HG03469 (cell line): ENCODE measurements at regions not wholly inside any gene's neighbourhood (a gene's known extent, or its start where the extent isn't known, plus 50 kb on each side); places are given as distances from the start of the nearest gene placed in this dataset.
"Not testable (repeated sequence)": the region's sequence is repeated elsewhere in the genome, so short reads cannot be mapped to it uniquely, and the experiment has no call there.

Source experiments
- ATAC-seq: cut with Tn5 transposase; IDR thresholded peaks from one replicate; pipeline ENCODE4 v1.9.1; 2021; ENCODE audit warnings: mild to moderate bottlenecking, moderate library complexity, moderate number of reproducible peaks; ENCODE audit not compliant: unreplicated experiment

DNA sequence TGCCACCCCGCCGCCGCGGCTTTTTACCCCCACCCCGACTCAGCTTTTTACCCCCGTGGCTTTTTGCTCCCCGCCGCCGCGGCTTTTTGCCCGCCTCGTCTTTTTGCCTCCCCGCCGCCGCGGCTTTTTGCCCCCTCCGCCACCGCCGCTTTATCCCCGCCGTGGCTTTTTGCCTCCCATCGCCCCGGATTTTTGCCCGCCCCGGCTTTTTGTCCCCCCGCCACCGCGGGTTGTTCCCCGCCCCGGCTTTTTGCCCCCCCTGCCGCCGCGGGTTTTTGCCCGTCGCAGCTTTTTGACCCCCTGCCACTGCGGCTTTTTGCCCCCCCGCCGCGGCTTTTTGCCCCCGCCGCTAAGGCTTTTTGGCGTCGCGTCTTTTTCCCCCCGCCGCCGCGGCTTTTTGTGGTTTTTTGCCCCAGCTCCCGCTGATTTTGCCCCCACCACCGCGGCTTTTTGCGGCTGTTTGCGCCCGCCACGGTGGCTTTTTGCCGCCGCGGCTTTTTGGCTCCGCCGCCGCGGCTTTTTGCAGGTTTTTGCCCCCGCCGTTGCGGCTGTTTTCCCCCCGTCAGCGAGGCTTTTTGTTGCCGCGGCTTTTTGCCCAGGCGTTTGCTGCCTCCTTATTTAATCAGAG is 597.2 kb downstream of the GOLGA6L6 start:
- no peak for ATAC-seq

DNA sequence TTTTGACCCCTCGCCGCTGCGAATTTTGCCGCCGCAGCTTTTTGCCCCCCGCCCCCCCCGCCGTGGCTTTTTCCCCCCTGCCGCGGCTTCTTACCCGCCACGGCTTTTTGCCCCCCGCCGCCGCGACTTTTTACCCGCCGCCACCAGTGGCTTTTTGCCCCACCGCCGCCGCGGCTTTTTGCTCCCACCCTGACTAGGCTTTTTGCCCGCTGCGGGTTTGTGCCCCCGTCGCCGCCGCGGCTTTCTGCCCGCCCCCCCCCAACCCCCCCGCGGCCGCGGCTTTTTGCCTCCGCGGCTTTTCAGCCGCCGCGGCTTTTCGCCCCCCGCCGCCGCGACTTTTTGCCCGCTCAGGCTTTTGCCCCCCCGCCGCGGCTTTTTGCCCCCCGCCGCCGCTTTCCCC is 598.1 kb downstream of the GOLGA6L6 start:
- no peak for ATAC-seq

DNA sequence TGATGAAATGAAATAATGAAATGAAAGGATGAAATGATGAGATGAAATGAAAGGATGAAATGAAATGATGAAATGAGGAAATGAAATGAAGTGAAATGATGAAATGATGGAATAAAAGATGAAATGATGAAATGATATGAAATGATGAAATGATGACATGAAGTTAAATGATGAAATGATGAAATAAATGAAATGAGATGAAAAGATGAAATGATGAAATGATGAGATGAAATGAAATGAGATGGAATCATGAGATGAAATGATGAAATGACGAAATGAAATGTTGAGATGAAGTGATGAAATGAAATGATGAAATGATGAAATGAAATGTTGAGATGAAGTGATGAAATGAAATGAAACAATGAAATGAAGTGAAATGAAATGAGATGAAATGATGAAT is 638.3 kb downstream of the GOLGA6L6 start:
- ATAC-seq: not testable (repeated sequence)

DNA sequence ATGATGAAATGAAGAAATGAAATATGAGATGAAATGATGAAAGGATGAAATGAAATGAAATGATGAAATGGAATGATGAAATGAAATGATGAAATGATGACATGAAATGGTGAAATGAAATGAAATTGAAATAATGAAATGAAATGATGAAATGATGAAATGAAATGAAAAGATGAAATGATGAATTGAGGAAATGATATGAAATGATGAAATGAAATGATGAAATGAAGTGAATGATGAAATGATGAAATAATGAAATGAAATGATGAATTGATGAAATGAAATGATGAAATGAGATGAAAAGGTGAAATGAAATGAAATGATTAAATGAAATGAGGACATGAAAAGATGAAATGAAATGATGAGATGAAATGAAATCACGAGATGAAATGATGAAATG is 639.2 kb downstream of the GOLGA6L6 start:
- ATAC-seq: not testable (repeated sequence)

DNA sequence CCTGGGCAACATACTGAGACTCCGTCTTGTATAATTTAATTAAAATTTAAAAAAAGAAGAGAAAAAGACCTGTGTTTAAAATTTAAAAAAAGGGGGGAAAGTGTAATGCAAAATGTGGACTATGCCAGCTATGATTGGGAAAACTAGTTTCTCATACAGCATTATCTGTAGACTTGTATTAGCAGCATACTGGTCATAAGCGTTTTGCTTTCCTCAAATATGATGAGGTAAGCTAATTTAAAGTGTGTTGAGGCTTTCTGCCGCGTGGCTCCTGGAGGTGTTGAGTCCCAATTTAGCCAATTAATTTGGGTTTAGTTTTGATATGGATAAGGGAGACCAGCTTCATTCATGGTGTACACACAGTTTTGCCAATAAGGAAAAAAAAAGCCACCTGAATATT is 640.2 kb downstream of the GOLGA6L6 start:
- ATAC-seq: not testable (repeated sequence)

DNA sequence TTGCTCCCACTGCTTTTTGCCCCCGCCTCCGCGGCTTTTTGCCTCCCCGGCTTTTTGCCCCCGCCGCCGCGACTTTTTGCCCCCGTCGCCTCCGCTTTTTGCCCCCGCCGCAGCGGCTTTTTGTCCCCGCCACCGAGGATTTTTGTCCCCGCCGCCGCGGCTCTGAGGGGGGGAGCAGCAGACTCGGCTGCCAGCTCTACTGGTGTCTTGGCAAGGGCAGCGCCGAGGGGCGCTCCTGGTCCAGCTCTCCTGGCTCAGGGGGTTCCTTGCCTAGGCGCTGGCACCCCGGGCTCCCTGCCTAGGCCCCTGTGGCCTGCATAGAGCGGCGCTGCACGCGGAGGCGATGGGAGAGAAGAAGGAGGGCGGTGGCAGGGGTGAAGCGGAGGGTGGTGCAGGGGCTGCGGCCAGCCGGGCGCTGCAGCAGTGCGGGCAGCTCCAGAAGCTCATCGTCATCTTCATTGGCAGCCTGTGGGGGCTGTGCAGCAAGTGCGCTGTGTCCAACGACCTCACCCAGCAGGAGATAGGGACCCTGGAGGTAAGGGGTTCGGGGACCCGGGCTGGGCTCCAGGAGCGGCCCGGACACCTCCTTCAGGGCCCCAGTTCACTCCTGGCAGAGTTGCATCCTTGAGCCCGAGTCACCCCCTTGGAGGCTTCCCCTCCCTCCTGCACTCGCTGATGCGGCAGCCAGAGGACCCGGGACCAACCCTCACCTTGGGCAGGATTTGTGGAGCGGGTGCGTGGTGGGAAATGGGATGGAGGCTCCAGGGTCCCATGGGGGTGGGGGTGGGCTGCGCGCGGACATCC is 642.4 kb downstream of the GOLGA6L6 start:
- no peak for ATAC-seq

DNA sequence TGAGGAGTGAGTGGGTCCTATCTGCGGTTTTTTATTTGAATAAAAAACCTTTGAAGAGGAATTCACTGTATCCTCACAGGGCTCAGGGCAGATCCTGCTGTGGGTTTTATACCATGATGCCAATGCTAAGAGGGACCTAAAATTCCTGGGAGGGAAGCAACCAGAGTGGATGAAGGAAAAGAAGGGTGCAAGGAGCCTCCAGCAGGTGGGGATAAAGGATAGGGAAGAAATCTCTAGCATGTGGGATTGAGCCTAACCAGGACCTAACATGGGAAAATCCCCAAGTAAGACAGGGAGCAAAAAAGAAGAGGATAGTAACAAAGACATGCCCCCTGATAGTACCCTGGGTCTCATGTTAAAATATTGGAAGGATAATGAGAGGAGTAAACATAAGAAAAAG is 652.8 kb downstream of the GOLGA6L6 start:
- ATAC-seq: not testable (repeated sequence)

DNA sequence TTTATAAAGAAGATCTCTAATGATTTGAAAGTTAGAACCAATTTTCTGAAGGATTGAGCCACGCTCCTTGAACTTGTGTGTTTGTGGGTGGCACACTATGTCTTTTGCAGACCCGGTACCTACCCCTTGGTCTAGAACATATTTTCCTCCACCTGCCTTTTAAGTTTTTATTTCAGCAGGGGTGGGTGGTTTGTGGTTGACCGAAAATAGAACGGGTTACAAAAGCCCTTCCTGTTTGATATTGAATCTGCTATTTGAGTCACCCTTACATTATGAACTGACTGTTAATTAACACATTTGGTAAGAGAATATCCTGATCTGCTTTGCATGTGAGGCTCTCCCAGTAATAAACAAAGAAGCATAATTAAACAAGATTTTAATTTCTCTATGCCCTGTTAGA is 697.5 kb downstream of the GOLGA6L6 start:
- ATAC-seq: not testable (repeated sequence)
